ENCODE measurements at regions not wholly inside any gene's neighbourhood (a gene's known extent, or its start where the extent isn't known, plus 50 kb on each side); places are given as distances from the start of the nearest gene placed in this dataset.
"Not testable (repeated sequence)": the region's sequence is repeated elsewhere in the genome, so short reads cannot be mapped to it uniquely, and the experiment has no call there.

DNA sequence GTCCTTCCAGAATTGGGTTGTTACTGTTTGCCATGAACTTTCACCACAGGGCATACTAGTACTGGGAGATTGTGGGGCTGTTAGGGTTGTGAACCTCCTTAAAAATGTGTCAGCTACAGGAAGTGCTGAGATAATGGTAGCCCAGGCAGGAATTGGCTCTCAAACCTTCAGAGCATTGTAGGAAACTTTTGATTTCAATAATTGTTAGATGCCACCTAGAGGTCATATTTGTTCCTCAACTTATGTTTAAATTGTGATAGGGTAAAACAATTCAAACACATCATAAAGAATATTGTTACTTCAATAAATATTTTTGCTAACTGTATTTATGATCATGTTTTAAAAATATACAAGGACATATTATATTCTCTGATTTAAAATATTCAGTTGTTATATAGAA is 594.6 kb downstream of the ADCYAP1 start:
- DNase-seq = no peak

DNA sequence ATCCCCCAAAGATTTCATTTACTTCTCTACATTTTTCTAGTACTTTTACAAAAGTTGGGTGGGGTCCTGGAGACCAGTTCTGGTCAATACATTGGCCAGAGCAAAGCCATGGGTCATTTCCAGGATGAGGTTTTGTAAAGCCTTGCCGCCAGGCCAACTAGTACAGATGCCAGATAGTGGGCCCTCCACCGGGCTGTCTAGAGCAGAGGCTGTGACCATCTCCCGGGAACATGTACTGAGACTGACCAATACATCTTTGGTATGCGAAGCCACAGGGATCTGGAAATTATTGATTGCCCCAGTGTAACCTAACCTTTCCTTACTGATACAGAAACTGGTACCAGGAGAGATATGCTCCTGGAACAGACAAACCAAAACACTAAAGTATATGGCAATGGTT is 599.2 kb downstream of the ADCYAP1 start:
- no peak for DNase-seq

DNA sequence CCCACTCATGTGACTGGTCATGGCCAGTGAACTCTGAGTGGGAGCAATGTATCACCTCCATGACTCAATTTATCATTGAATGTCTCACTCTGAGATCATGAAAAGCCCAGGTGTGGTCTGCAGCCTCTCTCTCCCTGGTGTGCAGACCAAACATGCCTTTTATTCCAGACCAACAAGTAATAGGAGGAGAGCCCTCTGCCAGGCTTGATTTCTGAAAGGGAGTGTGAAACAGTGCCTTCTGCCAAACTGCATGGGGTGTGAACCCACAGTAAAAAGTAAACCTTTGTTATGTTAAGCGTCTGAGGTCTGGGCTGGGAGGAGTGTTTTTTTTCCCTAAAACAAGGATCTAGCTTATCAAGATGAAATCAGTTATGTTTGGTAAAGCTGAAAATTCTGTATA is 601.2 kb downstream of the ADCYAP1 start:
- no peak for DNase-seq

DNA sequence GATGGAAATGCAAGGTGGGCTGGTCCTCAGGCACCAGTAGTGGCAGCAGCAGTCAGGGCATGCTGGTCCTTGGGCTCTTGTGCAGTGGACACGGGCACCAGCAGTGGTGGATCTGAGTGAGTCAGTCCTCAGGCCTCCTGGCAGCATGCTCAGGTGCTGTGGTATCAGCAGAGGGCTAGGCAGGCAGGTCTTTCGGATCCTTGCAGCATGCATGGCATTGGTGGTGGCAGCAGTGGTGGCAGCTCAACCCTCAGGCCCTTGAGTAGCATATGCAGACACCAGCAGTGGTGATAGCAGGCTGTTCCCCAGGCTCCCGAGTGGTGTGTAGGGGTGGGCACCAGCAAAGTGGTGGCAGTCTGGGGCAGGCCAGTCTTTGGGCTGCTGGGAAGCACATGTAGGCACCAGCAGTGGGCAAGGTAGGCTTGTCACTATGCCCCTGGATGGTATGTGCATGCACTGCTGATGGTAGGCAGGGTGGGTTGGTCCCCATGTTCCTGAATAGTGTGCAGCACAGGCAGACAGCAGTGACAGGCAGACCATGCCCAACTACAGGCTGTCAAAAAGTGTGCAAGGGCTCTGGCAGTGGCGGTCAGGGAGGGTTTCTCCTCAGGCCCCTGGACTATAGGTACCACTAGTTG is 606.0 kb downstream of the ADCYAP1 start:
- DNase-seq = no peak

DNA sequence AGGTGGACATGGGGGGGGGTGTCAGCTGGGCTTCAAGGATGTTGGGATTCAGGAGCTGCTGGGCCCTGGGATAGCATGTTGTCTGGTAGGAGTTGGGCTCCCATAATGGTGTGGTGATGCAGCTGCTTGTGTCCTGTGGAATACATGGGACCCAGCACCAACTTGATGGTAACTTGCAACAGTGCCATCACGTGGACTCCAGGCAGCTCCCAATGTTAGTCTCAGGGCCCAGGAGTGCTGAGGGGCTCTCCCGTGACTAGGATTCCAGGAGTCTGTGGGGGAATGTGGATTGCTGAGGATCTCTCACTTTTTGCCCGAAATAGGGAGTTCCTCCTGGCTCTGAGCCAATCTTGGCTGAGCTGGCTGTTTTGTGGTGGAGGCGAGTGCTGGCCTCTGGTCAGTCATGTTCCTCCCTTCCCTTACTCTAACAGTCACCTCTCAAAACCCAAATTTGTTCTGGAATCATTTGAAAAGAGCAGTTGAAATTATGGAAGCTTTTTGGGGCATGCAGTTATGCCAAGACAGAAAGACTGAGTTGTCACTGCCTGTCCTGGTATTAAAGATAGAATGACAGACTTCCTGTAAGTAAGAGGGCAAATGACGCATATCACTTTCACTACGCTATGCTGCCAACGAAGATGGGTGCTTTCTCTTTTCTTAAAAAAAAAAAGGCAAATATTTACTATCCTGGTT is 607.1 kb downstream of the ADCYAP1 start:
- no peak for DNase-seq

DNA sequence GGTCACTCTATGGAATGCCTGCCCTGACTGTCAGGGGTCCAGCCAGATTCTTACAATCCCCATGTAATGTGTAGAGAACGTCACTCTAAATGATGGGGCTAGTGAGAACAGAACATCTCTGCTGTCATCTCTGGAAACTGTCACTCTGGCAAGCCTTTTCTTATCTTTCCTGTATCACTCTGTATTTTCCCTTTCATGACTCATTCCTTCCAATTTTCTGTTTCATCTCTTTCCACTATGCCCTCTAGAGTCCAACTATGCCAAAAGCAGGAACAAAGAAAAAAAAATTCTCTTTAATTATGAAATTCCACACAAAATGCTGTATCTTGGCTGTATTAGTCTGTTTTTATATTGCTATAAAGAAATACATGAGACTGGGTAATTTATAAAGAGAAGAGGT is 608.8 kb downstream of the ADCYAP1 start:
- no peak for DNase-seq

DNA sequence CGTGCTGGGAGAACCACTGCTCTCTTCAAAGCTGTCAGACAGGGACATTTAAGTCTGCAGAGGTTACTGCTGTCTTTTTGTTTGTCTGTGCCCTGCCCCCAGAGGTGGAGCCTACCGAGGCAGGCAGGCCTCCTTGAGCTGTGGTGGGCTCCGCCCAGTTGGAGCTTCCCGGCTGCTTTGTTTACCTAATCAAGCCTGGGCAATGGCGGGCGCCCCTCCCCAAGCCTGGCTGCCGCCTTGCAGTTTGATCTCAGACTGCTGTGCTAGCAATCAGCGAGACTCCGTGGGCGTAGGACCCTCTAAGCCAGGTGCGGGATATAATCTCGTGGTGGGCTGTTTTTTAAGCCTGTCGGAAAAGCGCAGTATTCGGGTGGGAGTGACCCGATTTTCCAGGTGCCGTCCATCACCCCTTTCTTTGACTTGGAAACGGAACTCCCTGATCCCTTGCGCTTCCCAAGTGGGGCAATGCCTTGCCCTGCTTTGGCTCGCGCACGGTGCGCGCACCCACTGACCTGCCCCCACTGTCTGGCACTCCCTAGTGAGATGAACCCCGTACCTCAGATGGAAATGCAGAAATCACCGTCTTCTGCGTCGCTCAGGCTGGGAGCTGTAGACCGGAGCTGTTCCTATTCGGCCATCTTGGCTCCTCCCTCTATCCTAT is 617.0 kb downstream of the ADCYAP1 start:
- DNase-seq = not testable (repeated sequence)

DNA sequence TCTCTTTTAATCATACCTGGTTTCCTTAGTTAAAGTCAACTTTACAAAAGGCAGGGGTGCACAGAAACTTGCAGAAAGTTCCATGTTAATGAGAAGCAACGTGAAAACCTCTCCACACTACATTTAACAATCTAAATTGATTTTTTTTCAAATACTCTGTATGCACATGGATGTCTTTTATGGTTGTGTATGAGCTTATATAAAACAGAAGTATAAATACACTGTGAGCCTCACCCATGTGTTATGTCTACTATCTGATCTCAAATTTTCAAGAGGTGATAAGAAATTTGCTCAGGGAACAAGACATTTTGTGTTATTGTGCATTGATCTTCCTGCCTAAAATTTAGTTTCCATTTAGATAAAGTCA is 617.6 kb downstream of the ADCYAP1 start:
- no peak for DNase-seq

DNA sequence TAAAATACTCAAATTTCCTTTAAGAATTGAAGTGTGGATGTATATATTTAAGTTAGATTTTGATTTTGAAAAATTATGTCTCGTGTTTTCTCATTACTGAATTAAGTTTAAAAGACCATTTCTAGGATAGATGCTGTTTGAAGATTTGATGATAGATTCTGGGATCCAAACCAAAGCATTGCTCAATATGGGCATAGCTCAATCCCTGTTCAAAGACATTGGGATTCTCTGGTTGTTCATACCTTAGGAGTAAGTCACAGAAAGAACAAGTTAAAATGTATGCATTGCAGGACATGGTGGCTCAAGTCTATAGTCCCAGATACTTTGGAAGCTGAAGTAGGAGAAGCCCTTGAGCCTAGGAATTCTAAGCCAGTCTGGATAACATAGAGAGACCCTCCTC is 622.3 kb downstream of the ADCYAP1 start:
- no peak for DNase-seq

DNA sequence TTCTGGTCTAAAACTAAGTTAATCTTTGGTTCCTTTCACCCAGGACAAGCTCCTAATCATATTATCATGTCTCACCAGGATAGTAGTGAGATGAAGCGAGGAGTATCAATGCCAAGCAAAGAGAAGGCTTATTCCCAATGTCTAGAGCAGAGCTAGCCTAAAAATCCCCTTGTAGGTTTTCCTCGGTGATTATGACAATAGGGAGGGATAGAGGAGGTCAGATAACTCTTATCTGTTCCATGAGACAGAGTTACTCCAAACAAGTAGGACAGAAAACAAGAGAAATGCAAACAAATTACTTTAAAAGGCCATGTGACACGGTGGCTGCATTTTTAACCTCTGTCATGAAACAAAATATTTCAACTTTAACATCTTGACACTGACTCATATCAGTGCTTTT is 623.1 kb downstream of the ADCYAP1 start:
- DNase-seq = no peak

DNA sequence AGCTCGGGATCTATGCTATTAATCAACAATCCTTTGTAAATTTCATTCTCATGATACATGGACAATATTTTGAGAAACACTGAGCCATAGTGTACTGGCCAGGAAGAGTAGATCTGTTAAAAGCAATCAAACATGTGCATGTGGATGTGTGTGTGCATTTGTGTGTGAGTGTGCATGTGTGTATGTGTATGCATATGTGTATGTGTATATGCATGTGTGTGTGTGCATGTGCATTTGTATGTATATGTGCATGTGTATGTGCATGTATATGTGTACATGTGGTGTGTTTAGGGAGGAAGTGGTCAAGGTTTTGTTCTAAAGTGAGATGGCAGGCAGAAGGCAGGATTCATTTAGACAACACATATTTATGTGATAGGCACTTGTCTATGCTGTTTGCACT is 623.8 kb downstream of the ADCYAP1 start:
- no peak for DNase-seq

DNA sequence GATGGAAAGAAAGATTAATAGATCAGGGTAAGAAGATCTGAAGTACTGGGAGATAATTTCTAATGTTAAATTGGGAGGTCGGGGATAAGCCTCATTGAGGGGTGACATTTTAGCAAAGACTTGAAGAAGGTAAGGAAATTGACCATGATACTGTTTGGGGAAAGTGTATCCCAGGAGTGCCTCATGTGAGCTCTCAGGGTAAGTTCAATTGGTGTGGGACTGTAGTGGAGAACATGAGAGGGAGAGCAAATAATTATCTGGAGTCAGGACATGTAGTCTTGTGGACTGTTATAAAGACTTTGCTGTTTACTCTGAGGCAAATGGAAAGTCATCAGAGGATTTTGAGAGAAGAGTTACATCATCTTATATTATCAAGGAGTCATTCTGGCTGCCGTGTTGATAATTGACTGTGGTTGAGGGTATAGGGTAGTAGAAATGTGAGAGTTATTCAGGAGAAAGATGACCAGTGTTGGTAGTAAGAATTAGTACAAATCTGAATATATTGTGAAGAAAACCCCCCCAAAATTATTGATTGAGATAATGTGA is 624.4 kb downstream of the ADCYAP1 start:
- DNase-seq = no peak

DNA sequence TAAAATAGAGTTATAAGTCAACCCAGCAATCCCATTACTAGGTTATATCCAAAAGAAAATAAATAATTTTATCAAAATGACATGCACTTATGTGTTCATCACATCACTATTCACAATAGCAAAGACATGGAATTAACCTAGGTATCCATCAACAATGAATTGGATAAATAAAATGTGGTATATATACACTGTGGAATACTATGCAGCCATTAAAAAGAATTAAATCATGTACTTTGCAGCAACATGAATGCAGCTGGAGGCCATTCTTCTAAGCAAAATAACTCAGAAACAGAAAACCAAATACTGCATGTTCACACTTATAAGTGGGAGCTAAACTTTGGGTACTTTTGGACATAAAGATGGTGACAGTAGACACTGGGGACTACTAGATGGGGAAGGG is 626.0 kb downstream of the ADCYAP1 start:
- DNase-seq = no peak

DNA sequence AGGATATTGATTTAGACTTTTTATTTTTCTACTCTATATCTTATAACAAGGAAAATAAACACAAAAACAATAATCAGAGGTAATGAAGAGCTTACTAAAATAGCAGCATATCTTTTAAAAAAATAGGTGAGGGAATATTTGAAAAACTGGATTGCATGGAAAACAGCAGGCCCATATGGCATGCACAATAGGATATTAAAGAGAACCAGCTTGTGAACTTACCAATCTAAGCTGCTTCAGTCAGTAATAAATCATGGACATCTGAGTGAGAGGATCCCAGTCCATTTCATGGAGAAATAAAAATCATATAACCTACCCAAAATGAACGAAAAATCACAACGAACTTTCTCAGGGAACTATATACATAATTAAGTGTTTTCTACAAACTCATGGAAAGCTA is 634.6 kb downstream of the ADCYAP1 start:
- DNase-seq = no peak

DNA sequence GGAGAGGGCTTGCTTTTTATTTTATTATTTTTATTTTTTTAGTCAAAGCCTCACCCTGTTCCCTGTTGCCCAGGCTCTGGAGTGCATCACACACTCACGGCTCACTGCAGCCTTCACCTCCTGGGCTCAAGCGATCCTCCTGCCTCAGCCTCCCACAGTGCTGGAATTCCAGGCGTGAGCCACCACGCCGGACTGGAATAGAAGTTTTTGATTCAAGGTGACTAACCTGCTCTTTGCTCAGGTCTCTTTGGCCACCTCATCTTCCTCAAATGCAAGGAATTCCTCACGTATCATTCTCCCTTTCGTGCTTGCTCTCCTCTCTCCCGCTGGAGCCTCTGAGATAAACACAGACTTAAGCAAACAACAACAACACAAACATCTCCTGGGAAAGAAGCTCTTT is 636.8 kb downstream of the ADCYAP1 start:
- no peak for DNase-seq

DNA sequence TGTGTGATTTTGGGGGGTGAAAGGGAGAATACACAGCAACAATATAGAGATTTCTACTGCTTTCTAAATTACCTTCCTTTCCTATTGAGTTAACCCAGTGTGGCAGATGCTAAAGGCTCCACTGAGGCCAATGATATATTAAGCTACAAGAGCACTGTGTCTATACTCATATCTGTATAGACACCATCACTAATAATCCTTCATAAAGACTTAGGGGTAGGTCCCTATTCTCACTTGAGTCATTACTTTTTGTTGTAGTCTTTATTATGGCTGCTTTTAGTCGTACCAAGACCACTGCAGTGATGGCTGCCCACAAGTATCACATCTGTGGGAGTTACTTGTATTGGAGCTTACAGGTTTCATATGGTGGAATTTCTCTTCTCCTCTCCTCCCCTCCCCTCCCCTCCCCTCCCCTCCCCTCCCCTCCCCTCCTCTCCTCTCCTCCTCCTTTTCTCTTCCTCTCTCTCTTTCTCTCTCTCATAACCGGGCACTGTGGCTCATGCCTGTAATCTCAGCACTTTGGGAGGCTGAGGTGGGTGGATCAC is 637.6 kb downstream of the ADCYAP1 start:
- DNase-seq = no peak

DNA sequence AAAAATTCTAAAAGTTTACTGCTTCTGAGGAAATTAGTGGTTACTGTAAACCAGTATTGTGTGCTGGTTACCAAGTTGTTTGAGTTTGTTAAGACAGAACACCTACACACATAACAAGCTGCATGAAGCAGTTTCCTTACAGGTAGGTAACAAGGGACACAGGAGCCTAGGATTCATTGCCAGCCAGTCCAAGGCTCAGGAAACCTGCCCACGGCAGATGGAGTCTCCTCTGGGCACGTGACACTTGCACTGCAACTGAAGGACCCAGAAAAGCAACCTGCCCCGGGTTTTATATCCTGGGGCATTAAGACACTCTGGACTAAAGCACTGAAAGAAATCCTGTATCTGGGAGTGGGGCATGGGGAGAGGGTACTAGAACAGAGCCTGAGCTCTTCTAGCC is 639.3 kb downstream of the ADCYAP1 start:
- no peak for DNase-seq

DNA sequence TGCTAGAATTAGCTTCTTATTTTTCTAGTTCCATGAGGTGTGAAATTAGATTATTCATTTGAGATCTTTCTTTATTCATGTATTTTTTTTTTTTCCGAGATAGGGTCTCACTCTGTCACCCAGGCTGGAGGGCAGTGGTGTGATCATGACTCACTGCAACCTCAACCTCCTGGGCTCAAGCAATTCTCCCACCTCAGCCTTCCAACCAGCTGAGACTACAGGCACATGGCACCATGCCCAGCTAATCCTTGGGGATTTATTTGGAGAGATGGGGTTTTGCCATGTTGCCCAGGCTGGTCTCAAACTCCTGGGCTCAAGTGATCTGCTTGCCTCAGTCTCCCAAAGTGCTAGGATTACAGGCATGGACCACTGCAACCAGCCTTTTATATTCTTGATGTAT is 653.0 kb downstream of the ADCYAP1 start:
- DNase-seq = not testable (repeated sequence)

DNA sequence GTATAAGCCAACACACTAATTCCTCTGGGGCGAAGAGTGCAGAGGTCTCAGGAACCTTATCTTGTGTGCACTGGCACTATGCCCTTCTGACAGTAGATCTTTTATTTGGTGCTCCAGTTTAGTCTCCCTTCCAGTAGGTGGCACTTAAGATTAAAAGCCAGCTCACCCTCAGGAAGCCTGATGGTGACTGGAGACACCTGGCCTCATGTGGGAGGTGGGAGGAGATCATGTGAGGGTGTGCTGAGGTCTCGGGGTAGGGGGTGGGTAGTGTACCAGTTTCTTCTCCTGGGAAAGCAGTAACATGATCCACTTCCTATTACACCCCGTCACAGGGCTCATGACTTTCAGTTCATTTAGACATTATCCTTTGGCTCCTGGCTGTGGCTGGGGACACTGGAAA is 654.9 kb downstream of the ADCYAP1 start:
- no peak for DNase-seq

DNA sequence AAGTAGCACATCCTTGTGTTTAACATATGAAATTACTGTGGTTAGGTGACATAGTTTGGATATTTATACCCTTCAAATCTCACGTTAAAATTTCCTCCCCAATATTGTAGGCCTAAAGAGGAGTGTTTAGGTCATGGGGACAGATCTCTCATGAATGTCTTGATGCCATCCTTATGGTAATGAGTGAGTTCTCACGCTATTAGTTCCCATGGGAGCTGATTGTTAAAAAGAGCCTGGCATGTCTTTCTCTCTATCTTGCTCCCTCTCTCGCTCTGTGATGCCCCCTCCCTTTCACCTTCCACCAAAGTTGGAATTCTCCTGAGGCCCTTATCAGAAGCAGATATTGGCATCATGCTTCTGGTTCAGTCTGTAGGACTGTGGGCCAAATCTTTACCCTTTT is 660.1 kb downstream of the ADCYAP1 start:
- no peak for DNase-seq

DNA sequence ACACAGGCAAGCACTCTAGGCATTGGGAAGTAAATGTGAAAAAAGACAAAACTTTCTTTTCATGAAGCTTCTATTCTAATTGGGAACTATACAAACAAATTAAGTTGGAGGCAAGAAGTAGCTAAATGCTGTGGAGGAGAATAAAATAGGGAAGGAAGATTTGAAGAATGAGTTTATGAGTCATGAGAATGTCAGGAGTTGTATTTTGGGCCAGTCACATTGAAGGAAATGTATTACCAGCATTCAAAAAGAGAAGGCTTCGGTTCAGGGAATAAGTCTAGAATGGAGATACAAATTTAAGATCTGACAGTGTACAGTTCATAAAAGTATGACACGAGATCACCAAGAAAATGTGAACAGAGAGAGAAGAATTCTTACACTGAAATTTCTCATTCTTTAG is 666.5 kb downstream of the ADCYAP1 start:
- DNase-seq = no peak

DNA sequence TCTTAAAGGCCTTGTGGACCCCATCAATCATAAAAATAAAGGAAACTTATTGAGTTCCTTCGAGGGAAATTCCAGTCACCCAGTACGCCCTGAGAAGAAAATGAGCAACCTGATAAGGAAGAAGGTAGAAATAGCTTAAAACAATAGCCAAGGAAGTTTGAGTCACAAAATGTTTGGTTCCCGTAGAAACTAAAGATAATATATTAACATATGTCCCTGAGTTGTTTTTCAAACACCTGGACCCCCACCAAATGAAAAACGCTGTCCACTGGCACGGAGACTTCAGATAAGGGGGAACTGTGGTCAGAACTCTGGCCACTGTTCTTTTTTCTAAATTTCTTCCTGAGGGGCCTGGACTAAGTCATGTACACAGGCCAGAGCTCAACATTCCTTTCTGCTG is 669.1 kb downstream of the ADCYAP1 start:
- no peak for DNase-seq

DNA sequence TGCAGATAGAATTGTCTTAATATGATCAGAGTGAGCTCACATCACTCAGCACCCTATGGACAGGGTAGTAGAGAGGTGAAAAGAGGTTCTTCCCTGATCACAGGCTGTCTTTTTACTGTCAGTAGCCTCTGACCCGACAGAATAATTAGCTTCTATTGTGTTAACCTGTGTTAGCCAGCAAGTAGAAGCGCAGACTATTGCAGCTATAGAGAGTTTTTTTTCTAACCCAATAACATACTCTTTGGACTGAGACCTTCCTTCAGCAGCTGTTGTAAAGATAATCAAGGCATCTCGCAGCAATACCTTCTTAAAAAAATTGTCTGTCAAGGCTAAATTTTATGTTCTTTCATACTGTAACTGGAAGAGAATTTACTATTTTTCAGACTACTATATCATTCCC is 670.4 kb downstream of the ADCYAP1 start:
- DNase-seq = no peak

DNA sequence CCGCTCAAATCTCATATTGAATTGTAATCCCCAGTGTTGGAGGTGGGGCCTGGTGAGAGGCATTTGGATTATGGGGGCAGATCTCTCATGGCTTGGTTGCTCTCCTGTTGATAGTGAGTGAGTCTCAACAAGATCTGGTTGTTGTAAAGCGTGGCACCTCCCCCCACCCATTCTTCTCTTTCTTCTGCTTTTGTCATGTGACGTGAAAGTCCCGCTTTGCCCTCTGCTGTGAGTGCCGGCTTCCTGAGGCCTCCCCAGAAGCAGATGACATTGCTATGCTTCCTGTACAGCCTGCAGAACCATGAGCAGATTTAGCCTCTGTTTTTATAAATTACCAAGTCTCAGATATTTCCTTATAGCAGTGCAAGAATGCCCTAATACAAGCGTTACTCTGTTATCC is 673.8 kb downstream of the ADCYAP1 start:
- DNase-seq = no peak

Data from stimulated activated naive CD4-positive, alpha-beta T cell (primary cell).